Osteoblast (primary cell): ENCODE measurements at regions not wholly inside any gene's neighbourhood (a gene's known extent, or its start where the extent isn't known, plus 50 kb on each side); places are given as distances from the start of the nearest gene placed in this dataset.

Experiments
- DNase-seq: peaks from one replicate; pipeline ENCODE4 v3.0.0; 2011; ENCODE audit warnings: low spot score, mixed read lengths; ENCODE audit not compliant: insufficient read length; ENCODE audit errors: missing footprints
- H2AFZ ChIP-seq: 2 replicates; pipeline ENCODE4 v1.6.0; 2011; ENCODE audit warnings: mild to moderate bottlenecking, low read length
- H3K27ac ChIP-seq: 2 replicates; pipeline ENCODE4 v1.5.1; 2011; ENCODE audit warnings: mild to moderate bottlenecking, low read depth, low read length, moderate library complexity
- H3K27me3 ChIP-seq: 2 replicates; pipeline ENCODE4 v1.6.0; 2012; ENCODE audit warnings: mild to moderate bottlenecking, control low read depth, inconsistent platforms, low read length, moderate library complexity; ENCODE audit not compliant: insufficient read depth
- H3K36me3 ChIP-seq: 2 replicates; pipeline ENCODE4 v1.5.1; 2011; ENCODE audit warnings: mild to moderate bottlenecking, low read length, control low read depth, moderate library complexity; ENCODE audit not compliant: insufficient read depth
- H3K4me1 ChIP-seq: 2 replicates; pipeline ENCODE4 v1.5.1; 2011; ENCODE audit warnings: mild to moderate bottlenecking, low read length, control low read depth, moderate library complexity; ENCODE audit not compliant: insufficient read depth
- H3K4me2 ChIP-seq: 2 replicates; pipeline ENCODE4 v1.6.0; 2011; ENCODE audit warnings: mild to moderate bottlenecking, low read length; ENCODE audit not compliant: insufficient read depth
- H3K4me3 ChIP-seq: fragments of 200-600 bp; sonication (generic); 3 replicates; pipeline ENCODE4 v1.5.1; 2012; ENCODE audit warnings: mild to moderate bottlenecking, low read length, inconsistent platforms; ENCODE audit not compliant: insufficient read depth
- H3K79me2 ChIP-seq: 2 replicates; pipeline ENCODE4 v1.6.0; 2012; ENCODE audit warnings: mild to moderate bottlenecking, low read length, control low read depth, inconsistent platforms; ENCODE audit not compliant: insufficient read depth
- H3K9me3 ChIP-seq: 2 replicates; pipeline ENCODE4 v1.5.1; 2011; ENCODE audit warnings: low read depth, low read length, control low read depth
- H4K20me1 ChIP-seq: 2 replicates; pipeline ENCODE4 v1.6.0; 2012; ENCODE audit warnings: mild to moderate bottlenecking, low read length, control low read depth; ENCODE audit not compliant: insufficient read depth
- CTCF ChIP-seq: IDR thresholded peaks from 2 replicates; pipeline ENCODE4 v1.5.1; 2011; ENCODE audit warnings: mild to moderate bottlenecking, low read depth, low read length, moderate library complexity; ENCODE audit errors: extremely low read depth

- Histone ChIP-seq H3K27ac (no peak overlapping the region), H3K27me3 (no peaks in the 10 kb centered on the region), H3K4me3 (no peak overlapping the region), H3K4me2 (no peak overlapping the region), H3K9me3 (no peaks in the 10 kb centered on the region), H3K4me1 (no peaks in the 10 kb centered on the region), H3K36me3 (no peaks in the 10 kb centered on the region), H4K20me1 (no peaks in the 10 kb centered on the region), H2AFZ (no peak overlapping the region), H3K79me2 (no peaks in the 10 kb centered on the region)
- DNase-seq = no peak
- no peak for TF ChIP-seq CTCF
Measured at GRCh38 chr15:29333261-29333660, 63.6 kb upstream of the NSMCE3 start.

- Histone ChIP-seq H3K27ac (no peak overlapping the region), H3K79me2 (no peaks in the 10 kb centered on the region), H3K27me3 (no peaks in the 10 kb centered on the region), H3K9me3 (no peaks in the 10 kb centered on the region), H2AFZ (no peak overlapping the region), H3K4me1 (no peaks in the 10 kb centered on the region), H3K4me3 (no peak overlapping the region), H4K20me1 (no peaks in the 10 kb centered on the region), H3K36me3 (no peaks in the 10 kb centered on the region), H3K4me2 (no peak overlapping the region)
- DNase-seq = no peak
- no peak for TF ChIP-seq CTCF
Measured at GRCh38 chr15:29331669-29332068, 62.0 kb upstream of the NSMCE3 start.

- no peaks in the 10 kb centered on the region for H3K79me2 ChIP-seq
- no peak overlapping the region for H3K4me2 ChIP-seq
- no peak for DNase-seq
- no peak overlapping the region for H3K4me3 ChIP-seq
- H2AFZ ChIP-seq = no peak overlapping the region
- no peak overlapping the region for H3K27ac ChIP-seq
- TF ChIP-seq CTCF = no peak
- H3K4me1 ChIP-seq = no peaks in the 10 kb centered on the region
- no peaks in the 10 kb centered on the region for H3K27me3 ChIP-seq
- no peaks in the 10 kb centered on the region for H3K9me3 ChIP-seq
- no peaks in the 10 kb centered on the region for H4K20me1 ChIP-seq
- H3K36me3 ChIP-seq = no peaks in the 10 kb centered on the region
Measured at GRCh38 chr15:29331071-29331470, 61.4 kb upstream of the NSMCE3 start.

- Histone ChIP-seq H3K27ac (no peak overlapping the region), H3K4me2 (no peak overlapping the region), H3K36me3 (no peaks in the 10 kb centered on the region), H3K4me3 (no peak overlapping the region), H3K27me3 (no peaks in the 10 kb centered on the region), H2AFZ (no peak overlapping the region), H4K20me1 (no peaks in the 10 kb centered on the region), H3K9me3 (no peaks in the 10 kb centered on the region), H3K79me2 (no peaks in the 10 kb centered on the region), H3K4me1 (no peaks in the 10 kb centered on the region)
- no peak for DNase-seq
- no peak for TF ChIP-seq CTCF
Measured at GRCh38 chr15:29324746-29325145, 55.1 kb upstream of the NSMCE3 start.
